ENCODE measurements at regions not wholly inside any gene's neighbourhood (a gene's known extent, or its start where the extent isn't known, plus 50 kb on each side); places are given as distances from the start of the nearest gene placed in this dataset.
"Not testable (repeated sequence)": the region's sequence is repeated elsewhere in the genome, so short reads cannot be mapped to it uniquely, and the experiment has no call there.

DNA sequence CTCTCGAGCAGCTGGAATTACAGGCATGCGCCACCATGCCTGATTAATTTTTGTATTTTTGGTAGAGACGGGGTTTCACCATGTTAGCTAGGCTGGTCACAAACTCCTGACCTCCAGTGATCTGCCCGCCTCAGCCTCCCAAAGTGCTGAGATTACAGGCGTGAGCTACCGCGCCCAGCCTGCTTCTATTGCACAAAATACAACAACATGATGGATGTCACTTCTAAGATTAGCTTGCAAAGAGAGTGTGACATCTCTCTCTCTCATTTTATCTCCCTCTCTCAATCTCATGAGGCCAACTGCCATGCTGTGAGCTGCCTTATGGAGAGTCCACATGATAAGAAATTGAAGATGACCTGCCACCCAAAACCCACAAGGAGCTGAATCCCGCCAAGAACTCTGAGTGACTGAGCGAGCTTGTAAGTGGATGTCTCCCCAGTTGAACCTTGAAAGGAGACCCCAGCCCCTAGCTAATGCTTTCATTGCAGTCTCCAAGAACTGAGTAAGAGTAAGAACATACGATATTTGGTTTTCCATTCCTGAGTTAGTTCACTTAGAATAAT lies 458.5 kb downstream of the RBFOX1 start:
- TF ChIP-seq, protein P1, sequence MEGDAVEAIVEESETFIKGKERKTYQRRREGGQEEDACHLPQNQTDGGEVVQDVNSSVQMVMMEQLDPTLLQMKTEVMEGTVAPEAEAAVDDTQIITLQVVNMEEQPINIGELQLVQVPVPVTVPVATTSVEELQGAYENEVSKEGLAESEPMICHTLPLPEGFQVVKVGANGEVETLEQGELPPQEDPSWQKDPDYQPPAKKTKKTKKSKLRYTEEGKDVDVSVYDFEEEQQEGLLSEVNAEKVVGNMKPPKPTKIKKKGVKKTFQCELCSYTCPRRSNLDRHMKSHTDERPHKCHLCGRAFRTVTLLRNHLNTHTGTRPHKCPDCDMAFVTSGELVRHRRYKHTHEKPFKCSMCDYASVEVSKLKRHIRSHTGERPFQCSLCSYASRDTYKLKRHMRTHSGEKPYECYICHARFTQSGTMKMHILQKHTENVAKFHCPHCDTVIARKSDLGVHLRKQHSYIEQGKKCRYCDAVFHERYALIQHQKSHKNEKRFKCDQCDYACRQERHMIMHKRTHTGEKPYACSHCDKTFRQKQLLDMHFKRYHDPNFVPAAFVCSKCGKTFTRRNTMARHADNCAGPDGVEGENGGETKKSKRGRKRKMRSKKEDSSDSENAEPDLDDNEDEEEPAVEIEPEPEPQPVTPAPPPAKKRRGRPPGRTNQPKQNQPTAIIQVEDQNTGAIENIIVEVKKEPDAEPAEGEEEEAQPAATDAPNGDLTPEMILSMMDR (IDR thresholded peaks at IDR 0.05), result no peak
- Histone ChIP-seq H3K4me1 (no peaks in the 10 kb centered on the region), H3K36me3 (no peaks in the 10 kb centered on the region), H3K27ac (no peak overlapping the region), H3K27me3 (no peaks in the 10 kb centered on the region), H3K9me3 (no peaks in the 10 kb centered on the region), H3K4me3 (no peak overlapping the region)
- intact Hi-C loops (cut with DNase I; ENCODE audit: low total_unique reads), result no loop called here
- DNase-seq, result no peak

DNA sequence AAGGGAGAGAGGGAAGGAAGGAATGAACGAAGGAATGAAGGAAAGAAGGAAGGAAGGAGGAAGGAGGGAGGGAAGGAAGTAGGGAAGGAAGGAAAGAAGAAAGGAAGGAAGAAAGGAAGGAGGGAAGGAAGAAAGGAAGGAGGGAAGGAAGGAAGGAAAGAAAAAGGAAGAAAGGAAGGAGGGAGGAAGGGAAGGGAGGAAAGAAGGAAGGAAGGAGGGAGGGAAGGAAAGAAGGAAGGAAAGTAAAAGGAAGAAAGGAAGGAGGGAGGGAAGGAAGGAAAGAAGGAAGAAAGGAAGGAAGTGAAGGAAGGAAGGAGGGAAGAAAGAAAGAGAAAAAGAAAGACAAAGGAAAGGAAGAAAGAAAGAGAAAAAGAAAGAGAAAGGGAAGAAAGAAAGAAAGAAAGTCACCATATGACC lies 442.4 kb downstream of the RBFOX1 start:
- intact Hi-C loops (cut with DNase I; ENCODE audit: low total_unique reads), result no loop called here
- no peak for DNase-seq
- Histone ChIP-seq H3K4me3 (no peak overlapping the region), H3K27me3 (no peaks in the 10 kb centered on the region), H3K36me3 (no peaks in the 10 kb centered on the region), H3K4me1 (no peaks in the 10 kb centered on the region), H3K27ac (no peak overlapping the region), H3K9me3 (no peaks in the 10 kb centered on the region)
- TF ChIP-seq, protein P1 (IDR thresholded peaks at IDR 0.05), result no peak

DNA sequence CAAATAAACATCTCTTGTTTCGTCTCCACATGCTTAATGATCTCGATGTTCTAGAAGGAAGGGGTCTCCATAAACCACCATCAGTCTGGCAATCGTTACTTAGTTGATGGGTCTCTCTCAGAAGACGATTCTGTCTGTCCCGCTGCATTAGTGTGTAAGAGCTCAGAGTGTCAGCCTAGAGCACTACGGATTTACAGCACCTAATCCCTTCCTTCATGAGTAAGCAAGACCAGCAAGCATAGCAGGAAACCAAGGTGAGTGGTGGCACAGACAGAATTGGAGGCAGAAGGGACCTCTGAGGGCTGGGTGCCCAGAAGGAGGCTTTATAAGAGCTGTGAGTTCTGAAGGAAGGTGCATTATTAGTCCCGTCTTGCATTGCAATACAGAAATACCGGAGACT lies 440.1 kb downstream of the RBFOX1 start:
- DNase-seq, result no peak
- TF ChIP-seq, protein P1 (IDR thresholded peaks at IDR 0.05), result no peak
- H3K4me1 ChIP-seq, result no peaks in the 10 kb centered on the region
- no peak overlapping the region for H3K4me3 ChIP-seq
- H3K27ac ChIP-seq, result no peak overlapping the region
- H3K9me3 ChIP-seq, result no peaks in the 10 kb centered on the region
- H3K36me3 ChIP-seq, result no peaks in the 10 kb centered on the region
- intact Hi-C loops (cut with DNase I; ENCODE audit: low total_unique reads), result no loop called here
- H3K27me3 ChIP-seq, result no peaks in the 10 kb centered on the region

DNA sequence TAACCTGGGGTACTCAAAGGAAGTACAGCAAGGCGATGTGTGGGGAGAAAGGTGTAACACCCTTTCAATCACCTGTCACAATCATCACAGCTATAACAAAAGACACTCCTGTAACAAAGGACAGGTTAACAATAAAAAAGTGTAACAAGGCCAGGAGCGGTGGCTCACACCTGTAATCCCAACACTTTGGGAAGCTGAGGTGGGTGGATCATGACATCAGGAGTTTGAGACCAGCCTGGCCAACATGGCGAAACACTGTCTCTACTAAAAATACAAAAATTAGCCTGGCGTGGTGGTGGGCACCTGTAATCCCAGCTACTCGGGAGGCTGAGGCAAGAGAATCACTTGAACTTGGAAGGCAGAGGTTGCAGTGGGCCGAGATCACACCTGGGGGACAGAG lies 436.4 kb downstream of the RBFOX1 start:
- H3K4me1 ChIP-seq; H3K9me3 ChIP-seq; H3K27ac ChIP-seq; H3K36me3 ChIP-seq; H3K27me3 ChIP-seq; DNase-seq; intact Hi-C loops (cut with DNase I; ENCODE audit: low total_unique reads); H3K4me3 ChIP-seq: not testable (repeated sequence)

DNA sequence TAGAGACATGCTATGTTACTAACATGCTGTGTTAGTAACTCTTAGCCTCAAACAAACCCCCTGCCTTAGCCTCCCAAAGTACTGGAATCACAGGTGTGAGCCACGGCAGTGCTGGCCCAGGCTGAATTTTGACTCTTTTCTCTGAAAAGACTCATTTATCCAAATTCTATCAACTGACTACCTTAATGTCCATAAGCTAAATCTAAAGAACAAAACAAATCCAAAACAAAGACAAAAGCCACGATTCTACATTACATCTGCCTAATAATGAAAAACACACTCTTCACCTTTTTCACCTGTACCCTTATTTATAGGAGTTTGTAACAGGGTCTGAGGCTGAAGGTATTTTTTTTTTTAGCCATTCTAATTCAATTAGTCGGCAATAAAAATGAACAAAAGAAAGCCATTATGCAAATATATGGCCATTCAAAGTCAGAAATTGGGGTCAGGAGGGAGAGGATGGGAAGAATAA lies 432.5 kb downstream of the RBFOX1 start:
- H3K27ac ChIP-seq, result no peak overlapping the region
- no peak for DNase-seq
- intact Hi-C loops (cut with DNase I; ENCODE audit: low total_unique reads), result no loop called here
- no peaks in the 10 kb centered on the region for H3K4me1 ChIP-seq
- TF ChIP-seq, protein P1 (IDR thresholded peaks at IDR 0.05), result no peak
- H3K4me3 ChIP-seq, result no peak overlapping the region
- H3K27me3 ChIP-seq, result no peaks in the 10 kb centered on the region
- no peaks in the 10 kb centered on the region for H3K36me3 ChIP-seq
- no peaks in the 10 kb centered on the region for H3K9me3 ChIP-seq

DNA sequence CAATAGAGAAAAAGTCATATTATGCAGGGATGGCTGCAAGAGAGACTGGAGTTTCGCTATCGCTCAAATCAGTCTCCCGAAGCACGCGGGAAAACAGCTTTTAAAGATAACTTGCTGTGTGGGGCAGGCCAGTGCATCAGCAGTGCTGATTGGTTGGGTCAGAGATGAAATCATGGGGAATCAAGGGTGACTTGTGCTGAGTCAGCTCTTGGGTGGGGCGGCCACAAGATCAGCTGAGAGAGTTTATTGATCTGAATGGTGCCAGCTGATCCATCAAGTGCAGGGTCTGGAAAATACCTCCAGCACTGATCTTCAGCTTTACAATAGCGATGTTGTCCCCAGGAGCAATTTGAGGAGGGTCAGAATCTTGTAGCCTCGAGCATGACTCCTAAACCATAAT lies 430.5 kb downstream of the RBFOX1 start:
- Histone ChIP-seq H3K4me1 (no peaks in the 10 kb centered on the region), H3K27me3 (no peaks in the 10 kb centered on the region), H3K27ac (no peak overlapping the region), H3K4me3 (no peak overlapping the region), H3K36me3 (no peaks in the 10 kb centered on the region), H3K9me3 (no peaks in the 10 kb centered on the region)
- intact Hi-C loops (cut with DNase I; ENCODE audit: low total_unique reads), result no loop called here
- DNase-seq, result no peak
- TF ChIP-seq, protein P1 (IDR thresholded peaks at IDR 0.05), result no peak
